OCI-LY7 (cell line): ENCODE measurements at regions not wholly inside any gene's neighbourhood (a gene's known extent, or its start where the extent isn't known, plus 50 kb on each side); places are given as distances from the start of the nearest gene placed in this dataset.
"Not testable (repeated sequence)": the region's sequence is repeated elsewhere in the genome, so short reads cannot be mapped to it uniquely, and the experiment has no call there.

ENCODE experiments used
- BruUV-seq: library from RNA; stranded (reverse); fragments of 400-500 nt; replicated peaks from 2 replicates; lab custom pipeline; 2021; lab: Mats Ljungman, UMichigan
- CTCF ChIA-PET: fragments of 300-600 bp; sonication (Branson Sonifier 250); formaldehyde crosslinking; loops from one replicate; lab custom pipeline; 2022; ENCODE audit warnings: antibody characterized with exemption; ENCODE audit not compliant: unreplicated experiment; lab: Charles Lee
- POLR2A ChIA-PET: fragments of 300-600 bp; sonication (Branson Sonifier 250); formaldehyde crosslinking; loops from one replicate; lab custom pipeline; 2022; ENCODE audit warnings: antibody characterized with exemption; lab: Charles Lee
- DNase-seq: peaks from one replicate; pipeline ENCODE4 v3.0.0-alpha.2; 2015; ENCODE audit warnings: low spot score
- H2AFZ ChIP-seq: fragments of 200-600 bp; sonication (generic), shearing (Covaris generic); 2 replicates; pipeline ENCODE4 v1.6.1; 2014; ENCODE audit warnings: mild to moderate bottlenecking, antibody characterized with exemption, low read length, moderate library complexity
- H3K27ac ChIP-seq: fragments of 200-600 bp; sonication (generic); 2 replicates; pipeline ENCODE4 v1.5.1; 2014; ENCODE audit warnings: mixed run types, low read depth, mild to moderate bottlenecking, moderate library complexity, low read length, inconsistent platforms; ENCODE audit not compliant: poor library complexity, severe bottlenecking
- H3K36me3 ChIP-seq: fragments of 200-600 bp; sonication (generic); 2 replicates; pipeline ENCODE4 v1.6.1; 2014; ENCODE audit warnings: mild to moderate bottlenecking, antibody characterized with exemption, low read length, moderate library complexity, mixed read lengths; ENCODE audit not compliant: insufficient read depth
- H3K4me1 ChIP-seq: fragments of 200-600 bp; sonication (generic); 2 replicates; pipeline ENCODE4 v1.5.1; 2014; ENCODE audit warnings: mild to moderate bottlenecking, low read length; ENCODE audit not compliant: insufficient read depth, poor library complexity, severe bottlenecking
- H3K4me2 ChIP-seq: fragments of 200-600 bp; sonication (generic); 2 replicates; pipeline ENCODE4 v1.6.1; 2014; ENCODE audit warnings: mild to moderate bottlenecking, low read length
- H3K4me3 ChIP-seq: fragments of 200-600 bp; sonication (generic); 2 replicates; pipeline ENCODE4 v1.5.1; 2014; ENCODE audit warnings: mild to moderate bottlenecking, low read depth, low read length; ENCODE audit not compliant: poor library complexity, severe bottlenecking
- H3K79me2 ChIP-seq: fragments of 200-600 bp; sonication (generic); 2 replicates; pipeline ENCODE4 v1.6.1; 2016; ENCODE audit warnings: low read depth, mild to moderate bottlenecking, low read length, moderate library complexity, mixed read lengths; ENCODE audit not compliant: insufficient read depth
- H3K9me2 ChIP-seq: fragments of 200-600 bp; sonication (generic); 2 replicates; pipeline ENCODE4 v1.6.1; 2016; ENCODE audit warnings: mild to moderate bottlenecking, low read length, mixed read lengths; ENCODE audit not compliant: insufficient read depth
- H3K9me3 ChIP-seq: fragments of 200-600 bp; sonication (generic); 2 replicates; pipeline ENCODE4 v1.6.1; 2014; ENCODE audit warnings: mild to moderate bottlenecking, mixed run types, low read length, mixed read lengths
- H4K20me1 ChIP-seq: fragments of 200-600 bp; sonication (generic); 2 replicates; pipeline ENCODE4 v1.6.1; 2014; ENCODE audit warnings: mild to moderate bottlenecking, antibody characterized with exemption, low read length, moderate library complexity, mixed read lengths; ENCODE audit not compliant: insufficient read depth
- CTCF ChIP-seq: fragments of 200-600 bp; sonication (generic); conservative IDR thresholded peaks from 2 replicates; pipeline ENCODE4 v1.5.1; 2014; ENCODE audit warnings: mild to moderate bottlenecking, antibody characterized with exemption, low read length, moderate library complexity, mixed read lengths
- EZH2phosphoT487 ChIP-seq: fragments of 200-600 bp; sonication (generic); IDR thresholded peaks from 2 replicates; pipeline ENCODE4 v1.6.1; 2018; ENCODE audit warnings: low read depth, borderline replicate concordance, mild to moderate bottlenecking, mixed run types, antibody characterized with exemption, low read length, moderate library complexity, mixed read lengths
- intact Hi-C: fragments of 100-400 bp; cut with micrococcal nuclease; formaldehyde crosslinking; loops from one replicate; pipeline ENCODE4 v1.10.0; 2022; ENCODE audit not compliant: unreplicated experiment

GRCh38 chr1:71295350-71295749, 214.5 kb upstream of the ZRANB2 start:
- H2AFZ ChIP-seq: no peak overlapping the region
- no peak overlapping the region for H3K4me2 ChIP-seq
- intact Hi-C loops: no loop called here
- ChIA-PET CTCF (no interaction called here), POLR2A (no interaction called here)
- BruUV-seq: no TSS peak
- H4K20me1 ChIP-seq: no peaks in the 10 kb centered on the region
- H3K9me2 ChIP-seq: no peaks in the 10 kb centered on the region
- H3K4me3 ChIP-seq: no peak overlapping the region
- H3K27ac ChIP-seq: no peak overlapping the region
- no peaks in the 10 kb centered on the region for H3K79me2 ChIP-seq
- no peaks in the 10 kb centered on the region for H3K9me3 ChIP-seq
- H3K4me1 ChIP-seq: no peaks in the 10 kb centered on the region
- no peaks in the 10 kb centered on the region for H3K36me3 ChIP-seq
- TF ChIP-seq EZH2phosphoT487 (no peak), CTCF (no peak)
- DNase-seq: no peak

- TF ChIP-seq CTCF (no peak), EZH2phosphoT487 (no peak)
- no peak overlapping the region for H3K4me3 ChIP-seq
- BruUV-seq: no TSS peak
- no peaks in the 10 kb centered on the region for H3K36me3 ChIP-seq
- no peaks in the 10 kb centered on the region for H3K79me2 ChIP-seq
- H3K27ac ChIP-seq: no peak overlapping the region
- H3K9me3 ChIP-seq: no peaks in the 10 kb centered on the region
- H3K4me2 ChIP-seq: no peak overlapping the region
- intact Hi-C loops: no loop called here
- ChIA-PET CTCF (no interaction called here), POLR2A (interaction anchor here (0.7 kb wide), 1 partner anchor 1954 kb away, joined by 3 read pairs; no protein-coding TSS in a partner anchor)
- H3K4me1 ChIP-seq: no peaks in the 10 kb centered on the region
- DNase-seq: no peak
- no peaks in the 10 kb centered on the region for H3K9me2 ChIP-seq
- no peaks in the 10 kb centered on the region for H4K20me1 ChIP-seq
- no peak overlapping the region for H2AFZ ChIP-seq
Observed at GRCh38 chr1:71294178-71294577, 213.3 kb upstream of the ZRANB2 start.

- H3K27ac ChIP-seq: no peak overlapping the region
- CTCF ChIA-PET: no interaction called here
- no peak overlapping the region for H2AFZ ChIP-seq
- no peak for DNase-seq
- H3K79me2 ChIP-seq: no peaks in the 10 kb centered on the region
- no peak overlapping the region for H3K4me3 ChIP-seq
- H3K4me2 ChIP-seq: no peak overlapping the region
- H3K4me1 ChIP-seq: no peaks in the 10 kb centered on the region
- no peaks in the 10 kb centered on the region for H3K9me3 ChIP-seq
- BruUV-seq: no TSS peak
- H3K36me3 ChIP-seq: no peaks in the 10 kb centered on the region
- TF ChIP-seq EZH2phosphoT487 (no peak), CTCF (no peak)
- no peaks in the 10 kb centered on the region for H3K9me2 ChIP-seq
- intact Hi-C loops: no loop called here
- H4K20me1 ChIP-seq: no peaks in the 10 kb centered on the region
- POLR2A ChIA-PET: no interaction called here
Observed at GRCh38 chr1:71292203-71292602, 211.4 kb upstream of the ZRANB2 start.

GRCh38 chr1:71290506-71291237, 209.8 kb upstream of the ZRANB2 start:
- H3K9me2 ChIP-seq, H3K4me1 ChIP-seq, DNase-seq, CTCF ChIA-PET, H3K4me3 ChIP-seq, BruUV-seq, H3K9me3 ChIP-seq, H2AFZ ChIP-seq, H3K27ac ChIP-seq, H4K20me1 ChIP-seq, H3K79me2 ChIP-seq, H3K4me2 ChIP-seq, intact Hi-C loops, H3K36me3 ChIP-seq: not testable (repeated sequence)
- POLR2A ChIA-PET: interaction anchor here (0.6 kb wide), 2 partner anchors 115 to 219 kb away, joined by 3 read pairs; no protein-coding TSS in a partner anchor
